ENCODE measurements at regions not wholly inside any gene's neighbourhood (a gene's known extent, or its start where the extent isn't known, plus 50 kb on each side); places are given as distances from the start of the nearest gene placed in this dataset.

DNA sequence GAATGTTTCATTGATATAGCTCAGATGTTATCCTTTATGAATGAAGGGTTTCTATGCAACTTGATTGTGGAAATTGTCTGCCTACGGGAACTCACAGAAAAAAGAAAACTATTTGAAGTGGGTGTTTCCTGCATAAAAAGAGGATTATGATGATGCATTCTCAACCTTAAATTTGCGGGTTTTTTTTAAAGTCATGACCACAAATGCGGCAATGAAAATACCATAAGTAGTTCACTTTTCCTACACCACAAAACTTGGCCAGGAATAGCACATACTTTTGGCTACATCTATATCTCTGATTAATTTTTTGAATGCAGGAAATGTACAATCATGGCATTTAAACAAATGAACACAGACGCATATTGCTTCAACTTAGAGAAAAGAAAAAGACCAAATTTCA lies 754.7 kb downstream of the DTWD2 start:
- no peak for TF ChIP-seq POLR2A (IDR thresholded peaks at IDR 0.05; ENCODE audit: low read length)
- TF ChIP-seq GATA1 (IDR thresholded peaks at IDR 0.05; ENCODE audit: low read depth, low read length), result no peak
